Muscle of leg (tissue), 3 donors: ENCODE measurements at regions not wholly inside any gene's neighbourhood (a gene's known extent, or its start where the extent isn't known, plus 50 kb on each side); places are given as distances from the start of the nearest gene placed in this dataset.
A peak's percentile ranks its signal among the peaks of the same experiment; 100 is the strongest.

Experiments used
- DNase-seq: peaks from one replicate; pipeline ENCODE4 v3.0.0; 2013
- H3K27ac ChIP-seq: one replicate; pipeline ENCODE4 v1.5.1; 2013; ENCODE audit warnings: mild to moderate bottlenecking, low read length, control low read depth
- H3K27me3 ChIP-seq: one replicate; pipeline ENCODE4 v1.6.1; 2013; ENCODE audit warnings: low read length; ENCODE audit not compliant: control insufficient read depth, insufficient read depth
- H3K36me3 ChIP-seq: one replicate; pipeline ENCODE4 v1.6.1; 2013; ENCODE audit warnings: low read length; ENCODE audit not compliant: control insufficient read depth, insufficient read depth
- H3K4me1 ChIP-seq: one replicate; pipeline ENCODE4 v1.6.1; 2013; ENCODE audit warnings: low read length; ENCODE audit not compliant: control insufficient read depth, insufficient read depth
- H3K4me3 ChIP-seq: one replicate; pipeline ENCODE4 v1.5.1; 2013; ENCODE audit warnings: low read length, control low read depth
- H3K9me3 ChIP-seq: replicated peaks from 2 replicates; pipeline ENCODE4 v1.6.1; 2013; ENCODE audit warnings: low read depth, low read length; ENCODE audit not compliant: control insufficient read depth
- WGBS: methylation state at CpG from one replicate; pipeline ENCODE4 v1.1.5; 2013; ENCODE audit warnings: missing lambda C conversion rate; ENCODE audit not compliant: insufficient coverage; 5-methylcytosine and 5-hydroxymethylcytosine counted together

DNA sequence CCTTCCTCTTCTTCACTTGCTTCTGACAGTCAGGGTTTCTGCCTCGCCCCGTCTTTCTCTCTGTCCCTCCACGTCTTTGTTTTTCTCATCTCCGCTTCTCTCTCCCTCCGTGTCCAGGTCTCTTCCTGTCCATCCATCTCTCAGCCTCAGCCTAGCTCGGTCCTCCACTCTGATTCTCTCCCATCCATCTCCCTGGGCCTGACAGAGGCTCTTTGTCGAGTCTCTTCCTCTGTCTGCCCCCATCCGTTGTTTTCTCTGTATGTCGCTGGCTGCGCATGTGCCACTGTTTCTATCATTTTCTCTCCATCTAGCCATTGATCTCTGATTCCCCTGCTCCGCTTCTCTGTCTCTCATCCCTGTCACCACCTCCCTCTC is 328.9 kb upstream of the TBX3 start:
- Histone ChIP-seq H3K36me3 (no peaks in the 10 kb centered on the region), H3K4me3 (no peak overlapping the region), H3K27me3 (no peaks in the 10 kb centered on the region), H3K9me3 (no peaks in the 10 kb centered on the region), H3K27ac (peak overlapping the region; percentile 70), H3K4me1 (peaks cover 12% of the 10 kb centered on the region)
- no peak for DNase-seq
- WGBS = 33% methylated on average over 11 of the region's 11 CpGs

DNA sequence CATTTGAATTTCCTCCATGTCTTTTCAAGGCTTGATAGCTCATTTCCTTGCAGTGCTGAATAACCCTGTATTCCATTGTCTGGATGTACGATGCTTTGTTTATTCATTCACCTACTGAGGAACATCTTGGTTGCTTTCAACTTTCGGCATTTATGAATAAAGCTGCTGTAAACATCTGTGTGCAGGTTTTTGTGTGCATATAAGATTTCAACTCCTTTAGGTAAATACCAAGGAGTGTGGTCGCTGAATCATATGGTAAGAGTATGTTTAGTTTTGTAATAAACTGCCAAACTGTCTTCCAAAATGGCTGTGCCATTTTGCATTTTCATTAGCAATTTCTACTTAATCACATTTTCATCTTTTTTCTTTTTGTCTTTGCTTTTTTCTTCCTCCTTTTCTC is 327.7 kb upstream of the TBX3 start:
- no peaks in the 10 kb centered on the region for H3K36me3 ChIP-seq
- no peaks in the 10 kb centered on the region for H3K27me3 ChIP-seq
- peaks cover 12% of the 10 kb centered on the region for H3K4me1 ChIP-seq
- no peaks in the 10 kb centered on the region for H3K9me3 ChIP-seq
- no peak overlapping the region for H3K4me3 ChIP-seq
- DNase-seq = no peak
- no CpG with 5 or more reads among the region's 3 CpGs for WGBS
- no peak overlapping the region for H3K27ac ChIP-seq

DNA sequence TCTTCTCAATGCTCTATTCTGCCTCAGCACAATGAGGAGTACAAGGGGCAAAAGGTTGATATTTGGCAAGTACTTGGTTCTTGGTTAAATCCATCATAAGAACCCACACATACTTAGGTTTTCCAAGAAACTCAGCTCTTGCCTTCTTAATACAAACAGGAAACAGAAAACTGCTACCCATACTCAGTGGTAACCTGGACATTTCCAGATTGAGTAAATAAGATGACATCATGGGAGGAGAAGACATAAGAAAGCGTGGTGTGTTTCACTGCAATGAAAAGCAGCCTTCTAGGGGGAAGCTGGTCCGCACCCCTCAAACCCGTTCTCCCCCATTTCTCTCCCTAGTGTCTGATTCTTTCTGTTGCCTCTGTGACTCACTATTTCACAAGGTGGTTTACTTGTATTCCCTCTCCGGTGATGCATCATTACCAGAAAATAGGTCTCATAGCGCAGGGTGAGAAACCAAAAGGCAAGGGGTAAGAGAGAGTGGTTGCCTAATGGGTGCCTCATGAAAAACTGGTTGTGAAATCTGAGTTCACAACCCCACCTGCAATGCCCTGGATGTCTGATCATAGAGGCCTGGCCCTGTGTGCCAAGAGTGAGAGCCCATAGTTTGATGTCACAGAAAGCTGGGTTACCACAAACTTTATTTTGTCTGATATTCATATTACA is 326.5 kb upstream of the TBX3 start:
- no peaks in the 10 kb centered on the region for H3K9me3 ChIP-seq
- H3K27ac ChIP-seq = no peak overlapping the region
- no peak for DNase-seq
- H3K27me3 ChIP-seq = no peaks in the 10 kb centered on the region
- WGBS = 100% methylated on average over 1 of the region's 5 CpGs
- peaks cover 12% of the 10 kb centered on the region for H3K4me1 ChIP-seq
- H3K36me3 ChIP-seq = no peaks in the 10 kb centered on the region
- no peak overlapping the region for H3K4me3 ChIP-seq

DNA sequence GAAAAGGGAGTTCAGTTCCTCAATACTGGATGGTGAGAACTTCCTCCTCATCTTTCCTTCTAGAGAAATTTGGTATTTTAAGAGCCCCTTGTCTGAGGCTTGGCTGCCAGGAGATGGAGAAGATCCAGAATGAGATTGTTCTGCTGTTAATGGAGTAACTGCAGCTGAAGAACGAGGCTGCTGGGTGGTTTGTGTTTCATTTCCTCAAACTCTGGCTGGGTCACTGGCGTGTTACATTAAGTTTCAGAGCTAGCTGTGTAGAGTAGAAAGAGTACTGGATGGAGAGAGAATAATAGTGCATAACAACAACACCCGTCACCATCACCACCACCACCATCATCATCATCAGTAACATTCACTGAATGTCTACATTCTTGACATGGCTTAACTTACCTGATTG is 325.0 kb upstream of the TBX3 start:
- Histone ChIP-seq H3K27ac (no peak overlapping the region), H3K4me3 (no peak overlapping the region), H3K9me3 (no peaks in the 10 kb centered on the region), H3K27me3 (no peaks in the 10 kb centered on the region), H3K4me1 (peaks cover 7% of the 10 kb centered on the region), H3K36me3 (no peaks in the 10 kb centered on the region)
- WGBS = 40% methylated on average over 1 of the region's 3 CpGs
- DNase-seq = no peak

DNA sequence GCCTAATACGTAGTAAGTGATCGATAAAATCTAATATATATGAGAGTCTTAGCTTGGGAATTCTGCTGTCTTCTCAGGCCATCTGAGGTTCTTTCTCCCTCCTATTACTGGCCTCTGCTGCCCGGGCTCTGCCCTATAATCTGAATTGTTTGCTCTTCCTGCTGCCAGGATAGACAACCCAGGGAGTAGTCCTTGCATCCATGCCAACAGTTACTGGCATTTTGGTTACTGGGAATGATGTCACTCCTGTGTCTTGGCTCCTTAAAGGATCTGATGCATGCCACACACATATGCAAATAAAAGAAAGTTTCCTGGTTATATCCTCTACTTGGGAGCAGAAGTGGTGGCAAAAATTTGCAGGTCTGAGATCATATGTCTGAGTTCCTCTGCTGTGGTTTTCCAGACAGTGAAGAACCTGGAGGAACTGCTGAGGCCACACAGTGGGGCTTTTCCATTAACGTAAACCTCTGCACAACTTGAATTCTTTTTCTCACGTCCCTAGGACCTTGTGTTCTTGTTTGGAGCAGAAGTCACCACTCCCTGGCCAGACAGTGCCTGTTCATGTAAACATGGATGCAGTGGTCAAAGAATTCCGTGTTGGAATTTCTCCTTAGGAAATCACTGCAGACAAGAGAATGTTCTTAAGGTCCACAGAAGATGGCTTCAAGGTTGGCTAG is 320.6 kb upstream of the TBX3 start:
- WGBS = 75% methylated on average over 2 of the region's 6 CpGs

DNA sequence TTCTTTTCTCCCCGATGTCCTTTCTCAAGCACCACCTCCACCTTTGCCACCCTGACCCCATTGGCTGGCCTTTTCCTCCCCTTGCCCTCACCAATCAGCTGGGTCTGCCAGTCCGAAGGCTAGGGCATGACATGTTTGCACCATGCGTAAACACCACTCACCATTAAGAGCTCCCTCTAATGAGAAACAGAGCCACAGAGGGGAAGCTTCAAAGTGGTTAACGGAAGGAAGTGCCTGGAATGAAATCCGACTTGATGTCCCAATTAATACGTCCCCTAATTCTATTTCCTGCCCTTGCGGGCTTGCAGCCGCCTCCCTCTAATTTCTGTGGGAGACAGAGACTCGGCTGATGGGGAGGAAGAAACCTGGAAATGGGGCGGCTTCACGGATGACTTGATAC is 318.5 kb upstream of the TBX3 start:
- no peak for DNase-seq
- H3K36me3 ChIP-seq = no peaks in the 10 kb centered on the region
- H3K9me3 ChIP-seq = no peaks in the 10 kb centered on the region
- 59% methylated on average over 5 of the region's 11 CpGs for WGBS
- peaks cover 4% of the 10 kb centered on the region for H3K4me1 ChIP-seq
- no peak overlapping the region for H3K4me3 ChIP-seq
- peaks cover 2% of the 10 kb centered on the region for H3K27me3 ChIP-seq
- H3K27ac ChIP-seq = no peak overlapping the region

More for the DNA sequence above, 320.6 kb upstream of the TBX3 start:
- H3K4me3 ChIP-seq = no peak overlapping the region
- peaks cover 2% of the 10 kb centered on the region for H3K27me3 ChIP-seq
- H3K4me1 ChIP-seq = no peaks in the 10 kb centered on the region
- H3K27ac ChIP-seq = no peak overlapping the region
- no peak for DNase-seq
- H3K36me3 ChIP-seq = no peaks in the 10 kb centered on the region
- H3K9me3 ChIP-seq = no peaks in the 10 kb centered on the region

DNA sequence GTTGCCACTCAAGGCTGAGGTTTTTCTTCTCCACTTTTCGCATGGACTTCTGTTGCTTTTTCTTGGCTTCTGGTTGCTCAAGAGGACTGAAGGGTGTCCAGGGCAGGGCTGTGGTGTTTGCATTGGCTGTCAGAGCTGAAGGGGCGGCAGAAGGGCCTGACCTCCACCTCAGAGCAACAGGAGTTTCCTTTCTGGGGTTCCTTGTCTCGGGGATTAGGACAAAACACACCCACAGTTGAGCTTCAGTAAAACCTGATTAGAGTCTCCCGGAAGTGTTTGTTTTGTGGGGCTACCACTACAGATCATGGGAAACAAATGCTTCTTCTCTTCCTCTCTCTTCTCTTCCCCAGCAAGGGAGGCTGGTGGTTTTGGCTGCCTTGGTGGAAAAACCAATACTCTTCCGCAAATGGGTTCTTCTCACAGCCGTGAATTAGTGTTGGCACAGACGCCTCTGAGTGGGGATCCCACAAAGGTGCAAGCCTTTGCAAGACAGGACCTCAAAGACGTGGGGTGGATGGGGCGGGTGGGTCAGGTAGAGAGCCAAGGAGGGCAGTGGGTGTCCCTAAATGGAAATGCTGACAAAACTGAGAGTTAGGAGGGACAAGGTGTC is 317.7 kb upstream of the TBX3 start:
- Histone ChIP-seq H3K9me3 (no peaks in the 10 kb centered on the region), H3K4me3 (no peak overlapping the region), H3K27me3 (peaks cover 2% of the 10 kb centered on the region), H3K4me1 (peaks cover 4% of the 10 kb centered on the region), H3K27ac (no peak overlapping the region), H3K36me3 (no peaks in the 10 kb centered on the region)
- DNase-seq = no peak
- 82% methylated on average over 6 of the region's 9 CpGs for WGBS

DNA sequence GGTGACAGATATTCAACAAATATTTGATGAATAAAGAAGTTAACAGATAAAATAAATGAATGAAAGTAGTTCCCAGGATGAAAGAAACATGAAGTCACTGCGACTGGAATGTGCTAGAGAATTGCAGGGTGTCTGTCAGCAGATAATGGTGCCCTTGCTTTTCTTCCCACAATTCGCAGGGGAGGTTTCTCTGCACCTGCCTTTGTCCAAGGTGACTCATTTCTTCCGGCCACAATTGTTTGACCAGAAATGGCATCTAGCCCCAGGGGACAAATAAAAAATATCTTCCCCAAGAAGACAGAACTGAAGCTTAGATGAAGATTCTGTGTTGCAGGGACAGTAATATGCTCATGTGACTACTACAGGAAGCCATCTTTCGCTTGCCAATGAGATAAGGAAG is 316.1 kb upstream of the TBX3 start:
- WGBS = 73% methylated on average over 2 of the region's 4 CpGs
- Histone ChIP-seq H3K27ac (no peak overlapping the region), H3K4me3 (no peak overlapping the region), H3K27me3 (peaks cover 2% of the 10 kb centered on the region), H3K4me1 (peaks cover 4% of the 10 kb centered on the region), H3K36me3 (no peaks in the 10 kb centered on the region), H3K9me3 (peaks cover 4% of the 10 kb centered on the region)
- DNase-seq = no peak

DNA sequence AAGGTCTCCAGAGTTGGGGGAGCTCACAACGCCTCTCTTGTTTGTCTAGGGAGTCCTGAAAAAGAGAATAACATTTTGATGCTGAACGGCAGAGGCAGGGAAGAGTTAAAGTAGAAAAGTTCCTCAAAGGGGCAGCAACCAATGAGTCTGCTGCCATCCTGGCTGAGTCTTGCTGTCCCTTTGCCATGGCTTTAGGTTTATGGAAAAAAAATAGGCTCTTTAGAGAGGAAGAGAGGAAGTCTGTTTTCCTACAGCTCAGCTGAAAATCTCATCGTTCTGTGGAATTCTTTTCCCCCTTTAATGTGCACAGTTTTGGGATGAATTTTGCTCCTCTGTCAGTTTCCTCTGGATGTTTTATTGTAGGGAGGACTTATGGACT is 314.8 kb upstream of the TBX3 start:
- peak overlapping the region; percentile 31 for H3K27ac ChIP-seq
- peaks cover 6% of the 10 kb centered on the region for H3K4me1 ChIP-seq
- no peaks in the 10 kb centered on the region for H3K36me3 ChIP-seq
- no peak overlapping the region for H3K4me3 ChIP-seq
- DNase-seq = peak; percentile 87
- WGBS = 44% methylated on average over 2 of the region's 3 CpGs
- peaks cover 2% of the 10 kb centered on the region for H3K27me3 ChIP-seq
- peaks cover 4% of the 10 kb centered on the region for H3K9me3 ChIP-seq

DNA sequence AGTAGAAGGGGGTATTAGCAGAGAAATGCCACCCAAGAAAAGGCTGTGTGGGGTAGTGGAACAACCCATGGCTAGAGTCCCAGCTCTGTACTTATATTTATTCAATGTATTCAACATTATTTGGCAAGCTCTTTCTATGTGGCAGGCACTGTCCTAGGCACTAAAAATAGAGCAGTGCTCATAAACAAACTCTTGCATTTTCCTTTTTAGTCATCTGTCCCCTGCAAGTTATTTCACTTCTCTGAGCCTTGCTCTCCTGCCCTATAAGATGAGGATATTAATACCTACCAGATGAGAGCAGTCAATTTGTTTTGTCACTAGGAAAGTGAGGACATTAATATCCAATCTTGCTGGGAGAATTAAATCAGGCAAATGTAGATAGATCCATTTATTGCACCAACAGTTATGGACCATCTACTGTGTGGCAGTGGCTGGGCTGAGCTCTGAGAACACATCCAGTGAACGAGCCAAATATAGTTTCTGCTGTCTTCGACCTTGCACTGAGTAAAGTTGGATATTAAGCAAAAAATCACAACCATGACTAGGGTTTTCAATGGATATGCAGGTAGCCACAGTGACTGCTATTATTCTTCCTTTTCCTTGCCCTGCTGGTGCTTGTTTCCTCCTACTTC is 314.3 kb upstream of the TBX3 start:
- DNase-seq = no peak
- Histone ChIP-seq H3K36me3 (no peaks in the 10 kb centered on the region), H3K27ac (peak overlapping the region; percentile 31), H3K27me3 (peaks cover 2% of the 10 kb centered on the region), H3K4me3 (no peak overlapping the region), H3K4me1 (peaks cover 6% of the 10 kb centered on the region), H3K9me3 (peaks cover 4% of the 10 kb centered on the region)
- WGBS = 50% methylated on average over 1 of the region's 2 CpGs
